K562 (cell line): ENCODE measurements at regions not wholly inside any gene's neighbourhood (a gene's known extent, or its start where the extent isn't known, plus 50 kb on each side); places are given as distances from the start of the nearest gene placed in this dataset.
A peak's percentile ranks its signal among the peaks of the same experiment; 100 is the strongest.

Experiments used
- ATAC-seq: fragments of 200-7000 bp; cut with Tn5 transposase; 3 replicates; pipeline ENCODE4 v1.9.1; 2020; ENCODE audit warnings: moderate library complexity
- BruUV-seq: library from RNA; stranded (reverse); fragments of 400-500 nt; replicated peaks from 2 replicates; lab custom pipeline; 2021; lab: Mats Ljungman, UMichigan
- CTCF ChIA-PET: fragments of 300-600 bp; formaldehyde crosslinking; extraction: SDS; loops from one replicate; lab custom pipeline; 2021; ENCODE audit warnings: low intra/inter-chr PET ratio; lab: Yijun Ruan, JAX
- POLR2A ChIA-PET: fragments of 300-600, 350-650 bp; sonication (Branson Sonifier 250); formaldehyde crosslinking; extraction: SDS; loops from one replicate; lab custom pipeline; 2021; ENCODE audit warnings: antibody characterized with exemption, inconsistent platforms; lab: Yijun Ruan, JAX
- DNase-seq, 4 experiments: peaks; one replicate each; pipeline versions ENCODE4 v3.0.0 to v3.0.0-alpha.2; 2011 to 2018; ENCODE audit warnings: low spot score in 3 of 4, mixed read lengths in 3 of 4; ENCODE audit errors: extremely low read depth in 1 of 4
- FAIRE-seq: peaks from 2 replicates; lab custom pipeline; 2011; peaks lifted over from hg19 to GRCh38; lab: Jason Lieb, UNC
- H2AFZ ChIP-seq: 2 replicates; pipeline ENCODE4 v1.6.0; 2011; ENCODE audit warnings: low read depth, low read length, control low read depth, inconsistent platforms
- H3K27ac ChIP-seq: fragments of 200-600 bp; 3 replicates; pipeline ENCODE4 v1.8.0; 2011; ENCODE audit warnings: low read depth, mild to moderate bottlenecking, control low read depth, inconsistent platforms, low read length, moderate library complexity, mixed read lengths; ENCODE audit errors: extremely low read depth
- H3K27me3 ChIP-seq, 2 experiments: fragments of 300-600 bp in 1 of 2; 2 replicates in 1 of 2; 3 replicates in 1 of 2; pipeline versions ENCODE4 v1.6.0 to v1.8.0; 2011; ENCODE audit warnings: inconsistent platforms in 2 of 2, low read length in 2 of 2, mild to moderate bottlenecking in 1 of 2, mixed read lengths in 1 of 2, moderate library complexity in 1 of 2; ENCODE audit not compliant: control insufficient read depth in 2 of 2, insufficient read depth in 2 of 2
- H3K36me3 ChIP-seq: fragments of 300-600 bp; 3 replicates; pipeline ENCODE4 v1.8.0; 2011; ENCODE audit warnings: mild to moderate bottlenecking, low read length, inconsistent platforms; ENCODE audit not compliant: control insufficient read depth, insufficient read depth
- H3K4me1 ChIP-seq, 2 experiments: fragments of 200-600 bp in 1 of 2; replicated peaks in 1 of 2; 2 replicates in 1 of 2; 3 replicates in 1 of 2; pipeline versions ENCODE4 v1.5.1 to v1.8.0; 2011; ENCODE audit warnings: inconsistent platforms in 2 of 2, low read length in 2 of 2, mild to moderate bottlenecking in 1 of 2, mixed read lengths in 1 of 2, moderate library complexity in 1 of 2; ENCODE audit not compliant: control insufficient read depth in 2 of 2, insufficient read depth in 2 of 2
- H3K4me2 ChIP-seq: 2 replicates; pipeline ENCODE4 v1.6.1; 2011; ENCODE audit warnings: low read length, control low read depth, inconsistent platforms, mixed read lengths; ENCODE audit not compliant: insufficient read depth
- H3K4me3 ChIP-seq: fragments of 200-600 bp; sonication (generic), shearing (Covaris generic); 2 replicates; pipeline ENCODE4 v1.5.1; 2016; ENCODE audit warnings: control low read depth, inconsistent platforms
- H3K79me2 ChIP-seq: fragments of 200-600 bp; 3 replicates; pipeline ENCODE4 v1.8.0; 2011; ENCODE audit warnings: low read length, inconsistent platforms; ENCODE audit not compliant: control insufficient read depth, insufficient read depth
- H3K9ac ChIP-seq, 2 experiments: 2 replicates each; pipeline versions ENCODE4 v1.6.0 to v1.6.1; 2011; ENCODE audit warnings: low read depth in 2 of 2, low read length in 2 of 2, control low read depth in 1 of 2, inconsistent platforms in 1 of 2, mild to moderate bottlenecking in 1 of 2, mixed read lengths in 1 of 2; ENCODE audit not compliant: insufficient read depth in 1 of 2
- H3K9me1 ChIP-seq: one replicate; pipeline ENCODE4 v1.6.0; 2011; ENCODE audit warnings: inconsistent platforms, mild to moderate bottlenecking, low read length, moderate library complexity; ENCODE audit not compliant: control insufficient read depth, insufficient read depth
- H3K9me3 ChIP-seq: replicated peaks from 2 replicates; pipeline ENCODE4 v1.5.1; 2011; ENCODE audit warnings: low read depth, low read length, inconsistent platforms; ENCODE audit not compliant: control insufficient read depth, insufficient read depth
- H4K20me1 ChIP-seq: replicated peaks from 2 replicates; pipeline ENCODE4 v1.6.1; 2011; ENCODE audit warnings: low read length, inconsistent platforms, mixed read lengths; ENCODE audit not compliant: control insufficient read depth, insufficient read depth
- BACH1 ChIP-seq: fragments of 200-800 bp; sonication (Bioruptor generic); IDR thresholded peaks from 2 replicates; pipeline ENCODE4 v1.6.1; 2016; ENCODE audit warnings: missing genetic modification characterization, missing compliant biosample characterization
- C11orf30 ChIP-seq: fragments of 450-650 bp; IDR thresholded peaks from 2 replicates; pipeline ENCODE4 v1.6.1; 2016; ENCODE audit warnings: low read depth, mild to moderate bottlenecking
- CHCHD3 ChIP-seq: fragments of 250-450 bp; sonication (Bioruptor Pico); IDR thresholded peaks from 2 replicates; pipeline ENCODE4 v2.1.2; 2022; ENCODE audit warnings: mild to moderate bottlenecking
- E2F6 ChIP-seq, 2 experiments: IDR thresholded peaks; 2 replicates each; pipeline ENCODE4 v1.6.1; 2011; ENCODE audit warnings: borderline replicate concordance in 1 of 2, control low read depth in 1 of 2, low read depth in 1 of 2, low read length in 1 of 2, mild to moderate bottlenecking in 1 of 2, mixed read lengths in 1 of 2, moderate library complexity in 1 of 2; ENCODE audit not compliant: insufficient read depth in 1 of 2, insufficient read length in 1 of 2, poor library complexity in 1 of 2, severe bottlenecking in 1 of 2; ENCODE audit errors: extremely low read depth in 1 of 2
- HSF4 ChIP-seq: fragments of 250-450 bp; sonication (Bioruptor Pico); IDR thresholded peaks from 2 replicates; pipeline ENCODE4 v2.1.2; 2022; ENCODE audit warnings: mild to moderate bottlenecking, moderate library complexity, borderline replicate concordance
- MAFG ChIP-seq: fragments of 450-650 bp; conservative IDR thresholded peaks from 2 replicates; pipeline ENCODE4 v1.6.1; 2016; ENCODE audit warnings: missing genetic modification characterization, missing compliant biosample characterization
- MAFK ChIP-seq: IDR thresholded peaks from 2 replicates; pipeline ENCODE4 v1.6.1; 2011; ENCODE audit warnings: low read length, improper control_type of control experiment
- MCM2 ChIP-seq: fragments of 450-650 bp; IDR thresholded peaks from 2 replicates; pipeline ENCODE4 v1.6.1; 2017; ENCODE audit warnings: low read depth, mild to moderate bottlenecking
- MXI1 ChIP-seq: IDR thresholded peaks from 2 replicates; pipeline ENCODE4 v1.6.1; 2011; ENCODE audit warnings: low read depth, mild to moderate bottlenecking, improper control_type of control experiment, low read length
- NFIX ChIP-seq: fragments of 250-450 bp; sonication (Bioruptor Pico); IDR thresholded peaks from 2 replicates; pipeline ENCODE4 v1.4.0; 2020; ENCODE audit warnings: low read depth, mild to moderate bottlenecking, moderate library complexity
- PBX2 ChIP-seq, 2 experiments: IDR thresholded peaks in 1 of 2; conservative IDR thresholded peaks in 1 of 2; 2 replicates each; pipeline ENCODE4 v1.6.1; 2016; ENCODE audit warnings: low read depth in 2 of 2, mild to moderate bottlenecking in 1 of 2, missing compliant biosample characterization in 1 of 2, missing genetic modification characterization in 1 of 2, moderate library complexity in 1 of 2
- RBM25 ChIP-seq: fragments of 200-400 bp; formaldehyde crosslinking; IDR thresholded peaks from 2 replicates; pipeline ENCODE4 v1.6.1; 2018; ENCODE audit warnings: low read length, low read depth, moderate library complexity; ENCODE audit not compliant: severe bottlenecking
- RHOXF2B ChIP-seq: fragments of 250-450 bp; sonication (Bioruptor Pico); conservative IDR thresholded peaks from 2 replicates; pipeline ENCODE4 v1.5.1; 2021
- TBP ChIP-seq: optimal IDR thresholded peaks from 2 replicates; pipeline ENCODE3; 2011; ENCODE audit warnings: low read depth, low read length, improper control_type of control experiment
- TFE3 ChIP-seq: fragments of 450-650 bp; formaldehyde crosslinking; IDR thresholded peaks from 2 replicates; pipeline ENCODE4 v1.4.0; 2020; ENCODE audit warnings: mild to moderate bottlenecking, mixed read lengths
- ZBED1 ChIP-seq: IDR thresholded peaks from 2 replicates; pipeline ENCODE4 v1.6.1; 2014
- ZBTB7A ChIP-seq: IDR thresholded peaks from 2 replicates; pipeline ENCODE4 v1.6.1; 2011; ENCODE audit warnings: low read depth, mild to moderate bottlenecking, low read length, moderate library complexity, borderline replicate concordance; ENCODE audit not compliant: control insufficient read depth
- ZNF76 ChIP-seq: fragments of 250-450 bp; sonication (Bioruptor Pico); IDR thresholded peaks from 2 replicates; pipeline ENCODE4 v1.4.0; 2020; ENCODE audit warnings: mild to moderate bottlenecking, moderate library complexity, borderline replicate concordance
- ZNF764 ChIP-seq: fragments of 250-450 bp; sonication (Bioruptor Pico); IDR thresholded peaks from 2 replicates; pipeline ENCODE4 v1.4.0; 2020; ENCODE audit warnings: low read depth, mild to moderate bottlenecking, moderate library complexity
- WGBS: fragments of 100-300 bp; shearing (Covaris generic); methylation state at CpG from one replicate; pipeline ENCODE4 v1.1.6; 2016; ENCODE audit warnings: low coverage, mixed read lengths; ENCODE audit not compliant: insufficient coverage; ENCODE audit errors: missing lambda C conversion rate; 5-methylcytosine and 5-hydroxymethylcytosine counted together
- in situ Hi-C: fragments of 300-500 bp; cut with MboI; formaldehyde crosslinking; loops from 4 replicates; pipeline ENCODE4 v1.15.0; 2018; ENCODE audit warnings: inconsistent platforms, mixed read lengths
- intact Hi-C: fragments of 100-400 bp; cut with micrococcal nuclease; formaldehyde crosslinking; loops from 2 replicates; pipeline ENCODE4 v1.14.2; 2022

GRCh38 chr5:1942630-1943029, 59.9 kb upstream of the IRX4 start:
- CTCF ChIA-PET, result no interaction called here
- no peaks in the 10 kb centered on the region for H3K4me1 ChIP-seq
- intact Hi-C loops (no loop called here), in situ Hi-C loops (no loop called here)
- no peak overlapping the region for H3K27ac ChIP-seq
- no peaks in the 10 kb centered on the region for H3K36me3 ChIP-seq
- no TSS peak for BruUV-seq
- no peaks in the 10 kb centered on the region for H3K79me2 ChIP-seq
- ATAC-seq (no peak), DNase-seq (no peak), FAIRE-seq (no peak)
- under 1% methylated on average over 5 of the region's 5 CpGs for WGBS
- H3K4me3 ChIP-seq, result no peak overlapping the region
- H3K4me2 ChIP-seq, result no peak overlapping the region
- POLR2A ChIA-PET, result interaction anchor here (0.6 kb wide), 1 partner anchor 659 kb away, joined by 3 read pairs; no protein-coding TSS in a partner anchor
- no peaks in the 10 kb centered on the region for H3K9me3 ChIP-seq
- no peak overlapping the region for H2AFZ ChIP-seq
- H3K9ac ChIP-seq, result no peak overlapping the region
- no peaks in the 10 kb centered on the region; the same call in none of the 2 replicates for H4K20me1 ChIP-seq
- H3K9me1 ChIP-seq, result no peaks in the 10 kb centered on the region
- H3K27me3 ChIP-seq, result peaks cover 50 to 65% of the 10 kb centered on the region in 2 experiments
- no peak for TF ChIP-seq ZNF76
- no peak for TF ChIP-seq NFIX
- no peak for TF ChIP-seq E2F6 (IDR thresholded peaks at IDR 0.05; ENCODE audit: borderline replicate concordance in 1 of 2, extremely low read depth in 1 of 2, insufficient read depth in 1 of 2, insufficient read length in 1 of 2, low read depth in 1 of 2, low read length in 1 of 2, poor library complexity in 1 of 2, severe bottlenecking in 1 of 2)
- no peak for TF ChIP-seq RBM25
- TF ChIP-seq ZBTB7A, result no peak
- no peak for TF ChIP-seq MXI1
- no peak for TF ChIP-seq ZNF764 (CRISPR knock-in tag)
- no peak for TF ChIP-seq CHCHD3
- TF ChIP-seq HSF4 (CRISPR knock-in tag), result no peak
- no peak for TF ChIP-seq MCM2
- TF ChIP-seq MAFG (tag), result peak; percentile 45
- no peak for TF ChIP-seq TFE3 (CRISPR knock-in tag)
- no peak for TF ChIP-seq TBP
- TF ChIP-seq BACH1 (tag), result no peak
- TF ChIP-seq MAFK, result peak; percentile 53; the same call in 1 of the 2 replicates
- TF ChIP-seq PBX2 (CRISPR knock-in tag; IDR thresholded peaks at IDR 0.05; ENCODE audit: low read depth), result no peak
- TF ChIP-seq PBX2 (tag; conservative IDR thresholded peaks at IDR 0.05; ENCODE audit: low read depth), result no peak
- no peak for TF ChIP-seq ZBED1
- peak; percentile 50; the same call in 1 of the 2 replicates for TF ChIP-seq C11orf30
- TF ChIP-seq RHOXF2B (CRISPR knock-in tag), result no peak
